ENCODE measurements at regions not wholly inside any gene's neighbourhood (a gene's known extent, or its start where the extent isn't known, plus 50 kb on each side); places are given as distances from the start of the nearest gene placed in this dataset.

- no peak for DNase-seq (ENCODE audit: low read depth, low spot score)
Observed at GRCh38 chr9:79134654-79135053, 437.1 kb upstream of the TLE4 start.

GRCh38 chr9:79135681-79136415, 435.9 kb upstream of the TLE4 start:
- no peak for DNase-seq (ENCODE audit: low read depth, low spot score)

- DNase-seq (ENCODE audit: low read depth, low spot score) = no peak
Observed at GRCh38 chr9:79140751-79141150, 431.0 kb upstream of the TLE4 start.

- DNase-seq (ENCODE audit: low read depth, low spot score) = no peak
Observed at GRCh38 chr9:79143211-79143610, 428.6 kb upstream of the TLE4 start.

GRCh38 chr9:79145442-79145841, 426.3 kb upstream of the TLE4 start:
- no peak for DNase-seq (ENCODE audit: low read depth, low spot score)

- DNase-seq (ENCODE audit: low read depth, low spot score) = no peak
Observed at GRCh38 chr9:79149585-79149984, 422.2 kb upstream of the TLE4 start.

GRCh38 chr9:79151791-79152190, 420.0 kb upstream of the TLE4 start:
- no peak for DNase-seq (ENCODE audit: low read depth, low spot score)

- DNase-seq (ENCODE audit: low read depth, low spot score) = no peak
Observed at GRCh38 chr9:79152306-79152705, 419.5 kb upstream of the TLE4 start.

- DNase-seq (ENCODE audit: low read depth, low spot score) = no peak
Observed at GRCh38 chr9:79154806-79155205, 417.0 kb upstream of the TLE4 start.

GRCh38 chr9:79155308-79155707, 416.5 kb upstream of the TLE4 start:
- DNase-seq (ENCODE audit: low read depth, low spot score) = no peak

- DNase-seq (ENCODE audit: low read depth, low spot score) = no peak
Observed at GRCh38 chr9:79163544-79163943, 408.2 kb upstream of the TLE4 start.

GRCh38 chr9:79164406-79164805, 407.4 kb upstream of the TLE4 start:
- no peak for DNase-seq (ENCODE audit: low read depth, low spot score)

- no peak for DNase-seq (ENCODE audit: low read depth, low spot score)
Observed at GRCh38 chr9:79165020-79165780, 406.6 kb upstream of the TLE4 start.

GRCh38 chr9:79166005-79166404, 405.8 kb upstream of the TLE4 start:
- DNase-seq (ENCODE audit: low read depth, low spot score) = no peak

GRCh38 chr9:79170643-79171042, 401.1 kb upstream of the TLE4 start:
- DNase-seq (ENCODE audit: low read depth, low spot score) = no peak

GRCh38 chr9:79173932-79174331, 397.8 kb upstream of the TLE4 start:
- no peak for DNase-seq (ENCODE audit: low read depth, low spot score)

- DNase-seq (ENCODE audit: low read depth, low spot score) = no peak
Observed at GRCh38 chr9:79176014-79176697, 395.6 kb upstream of the TLE4 start.

GRCh38 chr9:79184831-79185230, 386.9 kb upstream of the TLE4 start:
- no peak for DNase-seq (ENCODE audit: low read depth, low spot score)

- DNase-seq (ENCODE audit: low read depth, low spot score) = no peak
Observed at GRCh38 chr9:79185866-79186265, 385.9 kb upstream of the TLE4 start.

- no peak for DNase-seq (ENCODE audit: low read depth, low spot score)
Observed at GRCh38 chr9:79189511-79189924, 382.2 kb upstream of the TLE4 start.

- no peak for DNase-seq (ENCODE audit: low read depth, low spot score)
Observed at GRCh38 chr9:79193001-79193400, 378.8 kb upstream of the TLE4 start.

- DNase-seq (ENCODE audit: low read depth, low spot score) = no peak
Observed at GRCh38 chr9:79193501-79194223, 378.1 kb upstream of the TLE4 start.

Measured in activated naive CD8-positive, alpha-beta T cell treated with anti-CD3 and anti-CD28 coated beads, Interleukin-2, amount 50 U/mL, for 16 hours (primary cell).